Stomach (tissue), 4 donors: ENCODE measurements at regions not wholly inside any gene's neighbourhood (a gene's known extent, or its start where the extent isn't known, plus 50 kb on each side); places are given as distances from the start of the nearest gene placed in this dataset.

Experiments
- POLR2A ChIP-seq, 4 donors: fragments of 450-650 bp; IDR thresholded peaks; one replicate each; pipeline ENCODE4 v1.6.1; 2016; ENCODE audit warnings: antibody characterized with exemption in 4 of 4, control low read depth in 2 of 4, mild to moderate bottlenecking in 1 of 4, moderate library complexity in 1 of 4
- TF ChIP-seq, protein P1 (sequence below), 7 experiments: fragments of 450-650 bp in 4 of 7; fragments of 200-600 bp in 3 of 7; sonication (generic) in 3 of 7; IDR thresholded peaks; one replicate each; pipeline ENCODE4 v1.5.1; 2016 to 2019; ENCODE audit warnings: antibody characterized with exemption in 7 of 7, control low read depth in 2 of 7, mild to moderate bottlenecking in 1 of 7

DNA sequence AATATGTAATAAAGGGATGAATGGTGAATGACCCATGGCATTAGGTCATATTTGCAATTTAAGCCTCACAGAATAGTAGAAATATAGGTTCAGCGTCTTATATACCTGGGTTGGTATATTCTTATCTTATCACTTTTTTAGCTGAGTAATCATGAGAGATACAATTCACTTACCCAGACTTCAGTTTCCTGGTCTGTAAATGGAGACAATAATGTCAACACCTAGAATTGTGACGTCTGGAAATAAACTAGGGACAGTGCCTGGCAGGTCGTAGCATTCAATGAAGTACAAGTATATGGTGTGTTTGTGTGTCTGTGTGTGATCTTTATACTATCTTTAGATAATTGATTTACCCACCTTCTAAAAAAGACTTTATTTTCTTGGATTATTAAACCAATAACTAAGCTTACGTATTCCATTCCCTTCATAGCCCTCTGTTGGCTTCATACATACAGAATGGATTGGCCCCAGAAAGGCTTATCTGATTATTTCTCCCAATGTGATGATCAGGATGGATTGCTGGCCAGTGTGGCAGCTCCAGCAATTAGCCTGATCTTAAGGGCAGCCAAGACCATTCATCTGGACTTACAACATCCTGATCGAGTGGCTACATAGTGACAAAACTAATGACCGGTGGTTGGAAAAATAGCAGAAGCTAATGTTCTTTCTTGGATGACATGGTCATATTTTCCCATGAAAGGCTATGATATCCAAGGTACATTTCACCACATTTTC is 121.2 kb upstream of the NPVF start:
- TF ChIP-seq, protein P1, sequence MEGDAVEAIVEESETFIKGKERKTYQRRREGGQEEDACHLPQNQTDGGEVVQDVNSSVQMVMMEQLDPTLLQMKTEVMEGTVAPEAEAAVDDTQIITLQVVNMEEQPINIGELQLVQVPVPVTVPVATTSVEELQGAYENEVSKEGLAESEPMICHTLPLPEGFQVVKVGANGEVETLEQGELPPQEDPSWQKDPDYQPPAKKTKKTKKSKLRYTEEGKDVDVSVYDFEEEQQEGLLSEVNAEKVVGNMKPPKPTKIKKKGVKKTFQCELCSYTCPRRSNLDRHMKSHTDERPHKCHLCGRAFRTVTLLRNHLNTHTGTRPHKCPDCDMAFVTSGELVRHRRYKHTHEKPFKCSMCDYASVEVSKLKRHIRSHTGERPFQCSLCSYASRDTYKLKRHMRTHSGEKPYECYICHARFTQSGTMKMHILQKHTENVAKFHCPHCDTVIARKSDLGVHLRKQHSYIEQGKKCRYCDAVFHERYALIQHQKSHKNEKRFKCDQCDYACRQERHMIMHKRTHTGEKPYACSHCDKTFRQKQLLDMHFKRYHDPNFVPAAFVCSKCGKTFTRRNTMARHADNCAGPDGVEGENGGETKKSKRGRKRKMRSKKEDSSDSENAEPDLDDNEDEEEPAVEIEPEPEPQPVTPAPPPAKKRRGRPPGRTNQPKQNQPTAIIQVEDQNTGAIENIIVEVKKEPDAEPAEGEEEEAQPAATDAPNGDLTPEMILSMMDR (IDR thresholded peaks at IDR 0.05) = no peak
- no peak for TF ChIP-seq POLR2A (IDR thresholded peaks at IDR 0.05)
